ENCODE measurements at regions not wholly inside any gene's neighbourhood (a gene's known extent, or its start where the extent isn't known, plus 50 kb on each side); places are given as distances from the start of the nearest gene placed in this dataset.

- Histone ChIP-seq H3K4ac (ENCODE audit: low read depth, low read length) (no peak overlapping the region), H3K9me3 (ENCODE audit: insufficient read depth, low read depth, low read length) (no peaks in the 10 kb centered on the region), H3K4me2 (ENCODE audit: low read length) (no peak overlapping the region), H3K36me3 (ENCODE audit: control insufficient read depth in 1 of 2, insufficient read depth in 2 of 2, low read length in 2 of 2) (no peaks in the 10 kb centered on the region), H3K79me2 (ENCODE audit: control insufficient read depth, insufficient read depth, low read length, poor library complexity) (no peaks in the 10 kb centered on the region), H3K9ac (ENCODE audit: low read length) (no peak overlapping the region), H2AK5ac (ENCODE audit: low read length) (no peak overlapping the region), H3K27ac (ENCODE audit: low read depth, low read length) (no peak overlapping the region), H3K4me1 (ENCODE audit: control insufficient read depth in 1 of 2, insufficient read depth in 2 of 2, low read length in 2 of 2) (no peaks in the 10 kb centered on the region), H4K8ac (ENCODE audit: low read depth, low read length) (no peak overlapping the region), H3K23ac (ENCODE audit: low read length) (no peak overlapping the region), H2BK5ac (ENCODE audit: low read depth, low read length, poor library complexity) (no peak overlapping the region), H2BK120ac (ENCODE audit: insufficient read depth, low read length, poor library complexity) (no peak overlapping the region), H3K27me3 (ENCODE audit: insufficient read depth, low read length) (no peaks in the 10 kb centered on the region), H4K91ac (ENCODE audit: low read depth, low read length) (no peak overlapping the region), H2AFZ (ENCODE audit: insufficient read depth, low read length, poor library complexity) (no peak overlapping the region), H3K14ac (ENCODE audit: low read length) (no peak overlapping the region), H3K4me3 (ENCODE audit: low read depth, low read length) (no peak overlapping the region), H3K18ac (ENCODE audit: low read length) (no peak overlapping the region), H3K79me1 (ENCODE audit: low read length) (no peaks in the 10 kb centered on the region), H2BK12ac (ENCODE audit: low read length) (no peak overlapping the region), H4K12ac (ENCODE audit: low read depth, low read length) (no peak overlapping the region)
- DNase-seq = no peak
- no CpG with 5 or more reads among the region's 10 CpGs for WGBS (ENCODE audit: extremely low coverage, insufficient coverage, insufficient read length)
Observed at GRCh38 chr3:21859124-21860081, 108.4 kb upstream of the ZNF385D start.

DNA sequence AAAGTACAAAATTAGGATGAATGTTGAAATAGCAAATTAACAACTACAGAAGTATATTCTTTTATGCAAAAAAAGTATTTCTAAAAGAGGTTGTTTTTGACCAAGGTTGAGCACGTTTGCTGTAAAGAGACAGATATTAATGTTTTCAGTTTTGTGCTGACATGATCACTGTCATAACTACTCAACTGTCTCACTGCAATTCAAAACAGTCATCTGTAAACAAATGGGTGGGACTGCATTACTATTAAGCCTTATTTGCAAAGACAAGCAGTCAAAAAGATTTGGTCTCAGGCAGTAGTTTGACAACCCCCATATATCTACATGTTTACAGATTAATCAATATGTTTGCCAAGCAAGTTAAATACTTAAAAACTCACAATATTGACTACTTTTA is 109.1 kb upstream of the ZNF385D start:
- no peak overlapping the region for H2AK5ac ChIP-seq (ENCODE audit: low read length)
- no peak overlapping the region for H3K4me2 ChIP-seq (ENCODE audit: low read length)
- no peak overlapping the region for H3K9ac ChIP-seq (ENCODE audit: low read length)
- no peak overlapping the region for H3K4me3 ChIP-seq (ENCODE audit: low read depth, low read length)
- no peak overlapping the region for H2AFZ ChIP-seq (ENCODE audit: insufficient read depth, low read length, poor library complexity)
- H3K18ac ChIP-seq (ENCODE audit: low read length) = no peak overlapping the region
- H4K12ac ChIP-seq (ENCODE audit: low read depth, low read length) = no peak overlapping the region
- no peaks in the 10 kb centered on the region for H3K79me2 ChIP-seq (ENCODE audit: control insufficient read depth, insufficient read depth, low read length, poor library complexity)
- no peak overlapping the region for H2BK120ac ChIP-seq (ENCODE audit: insufficient read depth, low read length, poor library complexity)
- no peak overlapping the region for H3K27ac ChIP-seq (ENCODE audit: low read depth, low read length)
- no peaks in the 10 kb centered on the region for H3K9me3 ChIP-seq (ENCODE audit: insufficient read depth, low read depth, low read length)
- H4K8ac ChIP-seq (ENCODE audit: low read depth, low read length) = no peak overlapping the region
- no peak overlapping the region for H3K23ac ChIP-seq (ENCODE audit: low read length)
- no peak for DNase-seq
- no peaks in the 10 kb centered on the region for H3K27me3 ChIP-seq (ENCODE audit: insufficient read depth, low read length)
- no CpG with 5 or more reads among the region's 1 CpG for WGBS (ENCODE audit: extremely low coverage, insufficient coverage, insufficient read length)
- no peak overlapping the region for H2BK5ac ChIP-seq (ENCODE audit: low read depth, low read length, poor library complexity)
- no peak overlapping the region for H3K4ac ChIP-seq (ENCODE audit: low read depth, low read length)
- H3K14ac ChIP-seq (ENCODE audit: low read length) = no peak overlapping the region
- H3K36me3 ChIP-seq (ENCODE audit: control insufficient read depth in 1 of 2, insufficient read depth in 2 of 2, low read length in 2 of 2) = no peaks in the 10 kb centered on the region
- no peak overlapping the region for H2BK12ac ChIP-seq (ENCODE audit: low read length)
- H4K91ac ChIP-seq (ENCODE audit: low read depth, low read length) = no peak overlapping the region
- H3K4me1 ChIP-seq (ENCODE audit: control insufficient read depth in 1 of 2, insufficient read depth in 2 of 2, low read length in 2 of 2) = no peaks in the 10 kb centered on the region
- H3K79me1 ChIP-seq (ENCODE audit: low read length) = no peaks in the 10 kb centered on the region

DNA sequence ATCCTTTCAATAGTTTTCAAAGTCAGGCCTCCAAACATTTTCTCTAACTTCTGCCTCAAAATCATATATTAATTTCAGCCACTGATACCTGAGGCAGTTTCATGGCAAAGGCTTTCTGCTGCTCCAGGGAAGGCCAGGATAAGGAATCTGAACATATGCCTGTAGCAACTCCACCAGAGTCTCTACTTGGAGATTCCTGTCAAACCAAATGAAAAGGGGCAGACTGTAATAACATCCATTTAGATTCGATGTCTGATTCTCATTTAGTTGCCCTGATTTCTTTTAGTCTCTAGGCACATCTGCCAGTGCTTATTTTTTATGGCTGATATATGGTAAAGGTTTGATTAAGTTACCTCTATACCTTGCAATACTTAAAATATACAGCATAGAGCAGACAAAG is 109.6 kb upstream of the ZNF385D start:
- Histone ChIP-seq H2BK120ac (ENCODE audit: insufficient read depth, low read length, poor library complexity) (no peak overlapping the region), H2AFZ (ENCODE audit: insufficient read depth, low read length, poor library complexity) (no peak overlapping the region), H3K18ac (ENCODE audit: low read length) (no peak overlapping the region), H3K27ac (ENCODE audit: low read depth, low read length) (no peak overlapping the region), H3K4me1 (ENCODE audit: control insufficient read depth in 1 of 2, insufficient read depth in 2 of 2, low read length in 2 of 2) (no peaks in the 10 kb centered on the region), H3K23ac (ENCODE audit: low read length) (no peak overlapping the region), H3K79me2 (ENCODE audit: control insufficient read depth, insufficient read depth, low read length, poor library complexity) (no peaks in the 10 kb centered on the region), H4K12ac (ENCODE audit: low read depth, low read length) (no peak overlapping the region), H3K27me3 (ENCODE audit: insufficient read depth, low read length) (no peaks in the 10 kb centered on the region), H3K4me2 (ENCODE audit: low read length) (no peak overlapping the region), H3K36me3 (ENCODE audit: control insufficient read depth in 1 of 2, insufficient read depth in 2 of 2, low read length in 2 of 2) (no peaks in the 10 kb centered on the region), H2AK5ac (ENCODE audit: low read length) (no peak overlapping the region), H3K14ac (ENCODE audit: low read length) (no peak overlapping the region), H3K9ac (ENCODE audit: low read length) (no peak overlapping the region), H2BK12ac (ENCODE audit: low read length) (no peak overlapping the region), H3K79me1 (ENCODE audit: low read length) (no peaks in the 10 kb centered on the region), H3K4ac (ENCODE audit: low read depth, low read length) (no peak overlapping the region), H4K91ac (ENCODE audit: low read depth, low read length) (no peak overlapping the region), H2BK5ac (ENCODE audit: low read depth, low read length, poor library complexity) (no peak overlapping the region), H4K8ac (ENCODE audit: low read depth, low read length) (no peak overlapping the region), H3K9me3 (ENCODE audit: insufficient read depth, low read depth, low read length) (no peaks in the 10 kb centered on the region), H3K4me3 (ENCODE audit: low read depth, low read length) (no peak overlapping the region)
- WGBS (ENCODE audit: extremely low coverage, insufficient coverage, insufficient read length) = no CpG with 5 or more reads among the region's 1 CpG
- no peak for DNase-seq

DNA sequence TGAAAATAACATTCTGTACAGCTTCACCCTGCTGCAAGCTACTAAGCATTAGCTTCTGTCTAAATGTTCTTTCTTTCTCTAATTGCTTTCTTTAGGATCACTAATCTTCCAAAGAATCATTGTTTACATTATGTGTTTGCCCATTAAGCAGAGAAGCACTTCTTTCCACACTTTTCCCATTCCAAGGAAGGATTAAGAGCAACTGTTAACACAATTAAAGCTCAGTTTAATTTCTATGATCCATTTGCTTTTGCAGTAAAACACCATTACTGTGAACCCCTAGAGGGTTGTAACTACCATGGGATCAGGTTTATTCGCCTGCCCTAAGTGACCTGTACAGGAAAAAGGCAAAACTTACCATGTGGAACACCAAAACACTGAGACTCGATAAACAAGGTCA is 125.8 kb upstream of the ZNF385D start:
- Histone ChIP-seq H3K18ac (ENCODE audit: low read length) (no peak overlapping the region), H3K14ac (ENCODE audit: low read length) (no peak overlapping the region), H3K4me3 (ENCODE audit: low read depth, low read length) (no peak overlapping the region), H4K91ac (ENCODE audit: low read depth, low read length) (no peak overlapping the region), H3K27me3 (ENCODE audit: insufficient read depth, low read length) (no peaks in the 10 kb centered on the region), H3K4me2 (ENCODE audit: low read length) (no peak overlapping the region), H3K9ac (ENCODE audit: low read length) (no peak overlapping the region), H2BK5ac (ENCODE audit: low read depth, low read length, poor library complexity) (no peak overlapping the region), H3K9me3 (ENCODE audit: insufficient read depth, low read depth, low read length) (no peaks in the 10 kb centered on the region), H2BK12ac (ENCODE audit: low read length) (no peak overlapping the region), H2AK5ac (ENCODE audit: low read length) (no peak overlapping the region), H3K4ac (ENCODE audit: low read depth, low read length) (no peak overlapping the region), H3K4me1 (ENCODE audit: control insufficient read depth in 1 of 2, insufficient read depth in 2 of 2, low read length in 2 of 2) (no peaks in the 10 kb centered on the region), H2BK120ac (ENCODE audit: insufficient read depth, low read length, poor library complexity) (no peak overlapping the region), H3K79me2 (ENCODE audit: control insufficient read depth, insufficient read depth, low read length, poor library complexity) (no peaks in the 10 kb centered on the region), H2AFZ (ENCODE audit: insufficient read depth, low read length, poor library complexity) (no peak overlapping the region), H4K12ac (ENCODE audit: low read depth, low read length) (no peak overlapping the region), H3K23ac (ENCODE audit: low read length) (no peak overlapping the region), H3K36me3 (ENCODE audit: control insufficient read depth in 1 of 2, insufficient read depth in 2 of 2, low read length in 2 of 2) (no peaks in the 10 kb centered on the region), H4K8ac (ENCODE audit: low read depth, low read length) (no peak overlapping the region), H3K27ac (ENCODE audit: low read depth, low read length) (no peak overlapping the region), H3K79me1 (ENCODE audit: low read length) (no peaks in the 10 kb centered on the region)
- no peak for DNase-seq
- WGBS (ENCODE audit: extremely low coverage, insufficient coverage, insufficient read length) = no CpG with 5 or more reads among the region's 2 CpGs
